Esophagus squamous epithelium (tissue), 4 donors: ENCODE measurements at regions not wholly inside any gene's neighbourhood (a gene's known extent, or its start where the extent isn't known, plus 50 kb on each side); places are given as distances from the start of the nearest gene placed in this dataset.

Source experiments
- POLR2A ChIP-seq, 4 donors: fragments of 450-650 bp; IDR thresholded peaks; one replicate each; pipeline ENCODE4 v1.6.1; 2017; ENCODE audit warnings: antibody characterized with exemption in 4 of 4, mild to moderate bottlenecking in 4 of 4, moderate library complexity in 3 of 4
- TF ChIP-seq, protein P1 (sequence below), 6 experiments: fragments of 450-650 bp in 4 of 6; fragments of 200-600 bp in 2 of 6; sonication (generic) in 2 of 6; IDR thresholded peaks; one replicate each; pipeline ENCODE4 v1.5.1; 2016 to 2019; ENCODE audit warnings: antibody characterized with exemption in 6 of 6, mild to moderate bottlenecking in 4 of 6, moderate library complexity in 4 of 6

DNA sequence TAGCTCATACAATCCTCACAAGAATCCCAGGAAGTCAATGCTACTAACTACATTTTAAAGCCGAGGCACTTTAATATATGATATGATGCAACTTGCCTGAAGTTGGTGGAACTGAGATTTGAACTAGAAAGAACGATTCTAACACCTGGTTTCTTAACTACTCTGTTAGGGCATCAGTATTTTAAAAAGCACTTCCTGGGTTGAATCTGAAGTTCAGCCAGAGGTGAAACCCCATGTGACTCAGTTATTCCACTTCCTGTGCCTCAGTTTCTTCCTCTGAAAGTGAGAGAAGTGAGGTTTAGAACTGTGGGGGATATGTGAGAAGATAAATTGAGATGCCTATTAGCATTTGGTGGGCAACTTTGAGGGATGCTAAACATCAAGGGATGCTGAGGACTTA, 129.4 kb upstream of the ANKFN1 start:
- TF ChIP-seq, protein P1, sequence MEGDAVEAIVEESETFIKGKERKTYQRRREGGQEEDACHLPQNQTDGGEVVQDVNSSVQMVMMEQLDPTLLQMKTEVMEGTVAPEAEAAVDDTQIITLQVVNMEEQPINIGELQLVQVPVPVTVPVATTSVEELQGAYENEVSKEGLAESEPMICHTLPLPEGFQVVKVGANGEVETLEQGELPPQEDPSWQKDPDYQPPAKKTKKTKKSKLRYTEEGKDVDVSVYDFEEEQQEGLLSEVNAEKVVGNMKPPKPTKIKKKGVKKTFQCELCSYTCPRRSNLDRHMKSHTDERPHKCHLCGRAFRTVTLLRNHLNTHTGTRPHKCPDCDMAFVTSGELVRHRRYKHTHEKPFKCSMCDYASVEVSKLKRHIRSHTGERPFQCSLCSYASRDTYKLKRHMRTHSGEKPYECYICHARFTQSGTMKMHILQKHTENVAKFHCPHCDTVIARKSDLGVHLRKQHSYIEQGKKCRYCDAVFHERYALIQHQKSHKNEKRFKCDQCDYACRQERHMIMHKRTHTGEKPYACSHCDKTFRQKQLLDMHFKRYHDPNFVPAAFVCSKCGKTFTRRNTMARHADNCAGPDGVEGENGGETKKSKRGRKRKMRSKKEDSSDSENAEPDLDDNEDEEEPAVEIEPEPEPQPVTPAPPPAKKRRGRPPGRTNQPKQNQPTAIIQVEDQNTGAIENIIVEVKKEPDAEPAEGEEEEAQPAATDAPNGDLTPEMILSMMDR (IDR thresholded peaks at IDR 0.05) = no peak
- TF ChIP-seq POLR2A (IDR thresholded peaks at IDR 0.05) = no peak
